ENCODE measurements at regions not wholly inside any gene's neighbourhood (a gene's known extent, or its start where the extent isn't known, plus 50 kb on each side); places are given as distances from the start of the nearest gene placed in this dataset.

GRCh38 chr10:109737009-109737408 lies 186.3 kb downstream of the XPNPEP1 start:
- Histone ChIP-seq H3K4me1 (ENCODE audit: control insufficient read depth in 1 of 2, insufficient read depth in 2 of 2, low read length in 2 of 2) (no peaks in the 10 kb centered on the region), H3K9me2 (ENCODE audit: insufficient read depth) (no peaks in the 10 kb centered on the region), H3K36me3 (ENCODE audit: control insufficient read depth in 1 of 2, insufficient read depth in 2 of 2, low read length in 2 of 2) (no peaks in the 10 kb centered on the region), H3K79me2 (ENCODE audit: insufficient read depth, low read length) (no peaks in the 10 kb centered on the region), H3K27me3 (ENCODE audit: insufficient read depth, low read length) (no peaks in the 10 kb centered on the region), H3K9me3 (ENCODE audit: control insufficient read depth in 1 of 2, insufficient read depth in 1 of 2, low read depth in 1 of 2, low read length in 2 of 2) (no peaks in the 10 kb centered on the region), H4K20me1 (ENCODE audit: insufficient read depth) (no peaks in the 10 kb centered on the region), H3K9ac (ENCODE audit: low read length) (no peak overlapping the region), H2AFZ (ENCODE audit: low read depth, low read length, poor library complexity, severe bottlenecking) (no peak overlapping the region), H3K4me3 (replicated peaks in 1 of 2; ENCODE audit: low read depth in 1 of 2, low read length in 2 of 2) (no peak overlapping the region), H3K4me2 (ENCODE audit: low read length) (no peak overlapping the region), H3K27ac (ENCODE audit: low read depth, low read length) (no peak overlapping the region)
- ChIA-PET CTCF (no interaction called here), POLR2A (no interaction called here), RAD21 (ENCODE audit: low non-redundant PET in 1 of 2, low total read pairs in 2 of 2, uncharacterized antibody in 2 of 2, unreplicated experiment in 2 of 2) (no interaction called here)
- ATAC-seq (no peak), DNase-seq (ENCODE audit: low read depth, low spot score) (no peak)
- no peak for TF ChIP-seq TCF7L2 (IDR thresholded peaks at IDR 0.05; ENCODE audit: borderline replicate concordance, extremely low read depth, insufficient read depth, insufficient read length)
- TF ChIP-seq ZFX (IDR thresholded peaks at IDR 0.05), result no peak
- TF ChIP-seq, protein P1, sequence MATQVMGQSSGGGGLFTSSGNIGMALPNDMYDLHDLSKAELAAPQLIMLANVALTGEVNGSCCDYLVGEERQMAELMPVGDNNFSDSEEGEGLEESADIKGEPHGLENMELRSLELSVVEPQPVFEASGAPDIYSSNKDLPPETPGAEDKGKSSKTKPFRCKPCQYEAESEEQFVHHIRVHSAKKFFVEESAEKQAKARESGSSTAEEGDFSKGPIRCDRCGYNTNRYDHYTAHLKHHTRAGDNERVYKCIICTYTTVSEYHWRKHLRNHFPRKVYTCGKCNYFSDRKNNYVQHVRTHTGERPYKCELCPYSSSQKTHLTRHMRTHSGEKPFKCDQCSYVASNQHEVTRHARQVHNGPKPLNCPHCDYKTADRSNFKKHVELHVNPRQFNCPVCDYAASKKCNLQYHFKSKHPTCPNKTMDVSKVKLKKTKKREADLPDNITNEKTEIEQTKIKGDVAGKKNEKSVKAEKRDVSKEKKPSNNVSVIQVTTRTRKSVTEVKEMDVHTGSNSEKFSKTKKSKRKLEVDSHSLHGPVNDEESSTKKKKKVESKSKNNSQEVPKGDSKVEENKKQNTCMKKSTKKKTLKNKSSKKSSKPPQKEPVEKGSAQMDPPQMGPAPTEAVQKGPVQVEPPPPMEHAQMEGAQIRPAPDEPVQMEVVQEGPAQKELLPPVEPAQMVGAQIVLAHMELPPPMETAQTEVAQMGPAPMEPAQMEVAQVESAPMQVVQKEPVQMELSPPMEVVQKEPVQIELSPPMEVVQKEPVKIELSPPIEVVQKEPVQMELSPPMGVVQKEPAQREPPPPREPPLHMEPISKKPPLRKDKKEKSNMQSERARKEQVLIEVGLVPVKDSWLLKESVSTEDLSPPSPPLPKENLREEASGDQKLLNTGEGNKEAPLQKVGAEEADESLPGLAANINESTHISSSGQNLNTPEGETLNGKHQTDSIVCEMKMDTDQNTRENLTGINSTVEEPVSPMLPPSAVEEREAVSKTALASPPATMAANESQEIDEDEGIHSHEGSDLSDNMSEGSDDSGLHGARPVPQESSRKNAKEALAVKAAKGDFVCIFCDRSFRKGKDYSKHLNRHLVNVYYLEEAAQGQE (IDR thresholded peaks at IDR 0.05; ENCODE audit: low read depth), result no peak
- no peak for TF ChIP-seq RAD21 (IDR thresholded peaks at IDR 0.05; ENCODE audit: low read depth)
- BruUV-seq (replicated peaks), result no TSS peak
- intact Hi-C loops (cut with micrococcal nuclease), result no loop called here

GRCh38 chr10:109735776-109736175 lies 187.5 kb downstream of the XPNPEP1 start:
- no peaks in the 10 kb centered on the region for H3K27me3 ChIP-seq (ENCODE audit: insufficient read depth, low read length)
- no TSS peak for BruUV-seq (replicated peaks)
- no peaks in the 10 kb centered on the region for H3K9me3 ChIP-seq (ENCODE audit: control insufficient read depth in 1 of 2, insufficient read depth in 1 of 2, low read depth in 1 of 2, low read length in 2 of 2)
- H3K36me3 ChIP-seq (ENCODE audit: control insufficient read depth in 1 of 2, insufficient read depth in 2 of 2, low read length in 2 of 2), result no peaks in the 10 kb centered on the region
- H3K4me3 ChIP-seq (replicated peaks in 1 of 2; ENCODE audit: low read depth in 1 of 2, low read length in 2 of 2), result no peak overlapping the region
- no peaks in the 10 kb centered on the region for H3K9me2 ChIP-seq (ENCODE audit: insufficient read depth)
- H3K79me2 ChIP-seq (ENCODE audit: insufficient read depth, low read length), result no peaks in the 10 kb centered on the region
- ChIA-PET POLR2A (no interaction called here), RAD21 (ENCODE audit: low non-redundant PET in 1 of 2, low total read pairs in 2 of 2, uncharacterized antibody in 2 of 2, unreplicated experiment in 2 of 2) (no interaction called here), CTCF (no interaction called here)
- no peaks in the 10 kb centered on the region for H4K20me1 ChIP-seq (ENCODE audit: insufficient read depth)
- DNase-seq (ENCODE audit: low read depth, low spot score), result no peak
- no peak for ATAC-seq
- H3K27ac ChIP-seq (ENCODE audit: low read depth, low read length), result no peak overlapping the region
- H2AFZ ChIP-seq (ENCODE audit: low read depth, low read length, poor library complexity, severe bottlenecking), result no peak overlapping the region
- H3K9ac ChIP-seq (ENCODE audit: low read length), result no peak overlapping the region
- TF ChIP-seq POLR2AphosphoS5 (IDR thresholded peaks at IDR 0.05; ENCODE audit: low read depth, low read length) (no peak), CTCF (IDR thresholded peaks at IDR 0.05 in 2 of 3, conservative IDR thresholded peaks at IDR 0.05 in 1 of 3; ENCODE audit: borderline replicate concordance in 1 of 3, insufficient read depth in 1 of 3, low read depth in 2 of 3, low read length in 2 of 3) (no peak), CEBPB (IDR thresholded peaks at IDR 0.05; ENCODE audit: low read depth) (no peak), EZH2phosphoT487 (IDR thresholded peaks at IDR 0.05; ENCODE audit: borderline replicate concordance) (no peak), TCF7L2 (IDR thresholded peaks at IDR 0.05; ENCODE audit: borderline replicate concordance, extremely low read depth, insufficient read depth, insufficient read length) (no peak), FOSL1 (IDR thresholded peaks at IDR 0.05; ENCODE audit: low read depth) (no peak), RAD21 (IDR thresholded peaks at IDR 0.05; ENCODE audit: low read depth) (no peak), EZH2 (IDR thresholded peaks at IDR 0.05) (no peak), ATF3 (IDR thresholded peaks at IDR 0.05) (no peak), SP1 (IDR thresholded peaks at IDR 0.05; ENCODE audit: low read depth) (no peak), SRF (IDR thresholded peaks at IDR 0.05; ENCODE audit: low read depth) (no peak), ZFX (IDR thresholded peaks at IDR 0.05) (no peak), YY1 (IDR thresholded peaks at IDR 0.05; ENCODE audit: extremely low read depth, insufficient replicate concordance, low read depth, low read length) (no peak), JUND (IDR thresholded peaks at IDR 0.05) (no peak)
- no peak overlapping the region for H3K4me2 ChIP-seq (ENCODE audit: low read length)
- no peaks in the 10 kb centered on the region for H3K4me1 ChIP-seq (ENCODE audit: control insufficient read depth in 1 of 2, insufficient read depth in 2 of 2, low read length in 2 of 2)
- intact Hi-C loops (cut with micrococcal nuclease), result no loop called here

All from HCT116 (cell line).